GM12878 (cell line): ENCODE measurements at regions not wholly inside any gene's neighbourhood (a gene's known extent, or its start where the extent isn't known, plus 50 kb on each side); places are given as distances from the start of the nearest gene placed in this dataset.

Experiments
- ATAC-seq: fragments of 200-7000 bp; cut with Tn5 transposase; 3 replicates; pipeline ENCODE4 v1.9.1; 2020; ENCODE audit warnings: mild to moderate bottlenecking, moderate library complexity
- BruUV-seq: library from RNA; stranded (reverse); fragments of 400-500 nt; replicated peaks from 2 replicates; lab custom pipeline; 2021; lab: Mats Ljungman, UMichigan
- CTCF ChIA-PET: fragments of 300-600 bp; sonication (Branson Sonifier 250); formaldehyde crosslinking; extraction: SDS; loops from one replicate; lab custom pipeline; 2021; ENCODE audit warnings: inconsistent platforms; lab: Yijun Ruan, JAX
- POLR2A ChIA-PET: fragments of 350-600 bp; formaldehyde crosslinking; extraction: SDS; loops from one replicate; lab custom pipeline; 2021; ENCODE audit warnings: inconsistent platforms; lab: Charles Lee
- RAD21 ChIA-PET: fragments of 300-600 bp; sonication (Branson Sonifier 250); formaldehyde crosslinking; loops from one replicate; lab custom pipeline; 2023; ENCODE audit warnings: antibody characterized with exemption; ENCODE audit not compliant: unreplicated experiment; lab: Charles Lee
- SMC1A ChIA-PET: fragments of 300-600 bp; sonication (Branson Sonifier 250); formaldehyde crosslinking; loops from one replicate; lab custom pipeline; 2023; ENCODE audit not compliant: unreplicated experiment, uncharacterized antibody; lab: Charles Lee
- DNase-seq: peaks from one replicate; pipeline ENCODE4 v3.0.0-alpha.2; 2011; ENCODE audit warnings: low read depth, low spot score
- FAIRE-seq: peaks from 3 replicates; lab custom pipeline; 2011; peaks lifted over from hg19 to GRCh38; lab: Jason Lieb, UNC
- H2AFZ ChIP-seq: 2 replicates; pipeline ENCODE4 v1.6.0; 2011; ENCODE audit warnings: low read depth, low read length, control low read depth; ENCODE audit not compliant: control insufficient read depth
- H3K27ac ChIP-seq: 2 replicates; pipeline ENCODE4 v1.5.1; 2011; ENCODE audit warnings: control low read depth; ENCODE audit not compliant: control insufficient read depth, insufficient read depth
- H3K27me3 ChIP-seq, 2 experiments: replicated peaks in 1 of 2; 2 replicates each; pipeline versions ENCODE4 v1.6.0 to v1.6.1; 2011; ENCODE audit warnings: low read length in 1 of 2; ENCODE audit not compliant: control insufficient read depth in 2 of 2, insufficient read depth in 2 of 2
- H3K36me3 ChIP-seq, 2 experiments: 2 replicates each; pipeline ENCODE4 v1.5.1; 2011; ENCODE audit warnings: low read length in 1 of 2; ENCODE audit not compliant: control insufficient read depth in 2 of 2, insufficient read depth in 2 of 2
- H3K4me1 ChIP-seq: 2 replicates; pipeline ENCODE4 v1.6.1; 2011; ENCODE audit warnings: mild to moderate bottlenecking, low read length, moderate library complexity, mixed read lengths; ENCODE audit not compliant: control insufficient read depth, insufficient read depth
- H3K4me2 ChIP-seq: 2 replicates; pipeline ENCODE4 v1.6.0; 2011; ENCODE audit warnings: control low read depth; ENCODE audit not compliant: control insufficient read depth, insufficient read depth
- H3K4me3 ChIP-seq: fragments of 200-600 bp; sonication (generic); 2 replicates; pipeline ENCODE4 v1.5.1; 2016
- H3K79me2 ChIP-seq: 2 replicates; pipeline ENCODE4 v1.6.0; 2011; ENCODE audit warnings: low read length; ENCODE audit not compliant: control insufficient read depth, insufficient read depth
- H3K9ac ChIP-seq: 2 replicates; pipeline ENCODE4 v1.8.0; 2011; ENCODE audit warnings: low read length, control low read depth, mixed read lengths; ENCODE audit not compliant: control insufficient read depth, insufficient read depth
- H3K9me3 ChIP-seq: replicated peaks from 3 replicates; pipeline ENCODE4 v1.5.1; 2011; ENCODE audit warnings: mild to moderate bottlenecking, low read length; ENCODE audit not compliant: control insufficient read depth, insufficient read depth
- H4K20me1 ChIP-seq: 2 replicates; pipeline ENCODE4 v1.6.0; 2011; ENCODE audit not compliant: control insufficient read depth, insufficient read depth
- CBX3 ChIP-seq: fragments of 200-600 bp; sonication (generic); IDR thresholded peaks from 2 replicates; pipeline ENCODE4 v1.6.1; 2016; ENCODE audit warnings: low read depth, borderline replicate concordance
- ESRRA ChIP-seq: IDR thresholded peaks from 2 replicates; pipeline ENCODE4 v1.6.1; 2012; ENCODE audit warnings: mild to moderate bottlenecking, low read length, improper control_type of control experiment
- KDM1A ChIP-seq: fragments of 200-600 bp; sonication (generic); IDR thresholded peaks from 2 replicates; pipeline ENCODE4 v1.6.1; 2016; ENCODE audit warnings: borderline replicate concordance
- MTA2 ChIP-seq: fragments of 450-650 bp; IDR thresholded peaks from 2 replicates; pipeline ENCODE4 v1.6.1; 2016; ENCODE audit warnings: low read depth, mild to moderate bottlenecking, moderate library complexity
- MTA3 ChIP-seq: IDR thresholded peaks from 2 replicates; pipeline ENCODE4 v1.6.1; 2012; ENCODE audit warnings: low read length, inconsistent platforms, borderline replicate concordance
- PAX8 ChIP-seq: fragments of 450-650 bp; IDR thresholded peaks from 2 replicates; pipeline ENCODE4 v1.6.1; 2017; ENCODE audit warnings: mild to moderate bottlenecking, moderate library complexity
- SP1 ChIP-seq: IDR thresholded peaks from one replicate; pipeline ENCODE4 v1.6.1; 2011; ENCODE audit warnings: low read depth, low read length
- SREBF2 ChIP-seq: IDR thresholded peaks from 2 replicates; pipeline ENCODE4 v1.6.1; 2012; ENCODE audit warnings: mild to moderate bottlenecking, low read length
- TCF7 ChIP-seq: IDR thresholded peaks from 2 replicates; pipeline ENCODE4 v1.6.1; 2014; ENCODE audit warnings: antibody characterized with exemption, borderline replicate concordance
- YBX1 ChIP-seq: fragments of 450-650 bp; IDR thresholded peaks from 2 replicates; pipeline ENCODE4 v1.6.1; 2016; ENCODE audit warnings: antibody characterized with exemption
- ZNF24 ChIP-seq: fragments of 450-650 bp; IDR thresholded peaks from 2 replicates; pipeline ENCODE4 v1.6.1; 2017; ENCODE audit warnings: antibody characterized with exemption, mild to moderate bottlenecking
- WGBS: methylation state at CpG from one replicate; pipeline ENCODE4 v1.1.6; 2016; ENCODE audit warnings: low lambda C conversion rate; ENCODE audit not compliant: insufficient replicate concordance, insufficient coverage; ENCODE audit errors: missing lambda C conversion rate; 5-methylcytosine and 5-hydroxymethylcytosine counted together
- in situ Hi-C: fragments of 300-500 bp; cut with MboI; formaldehyde crosslinking; loops from 9 replicates; pipeline ENCODE4 v1.14.3; 2018; ENCODE audit warnings: mixed read lengths
- intact Hi-C: fragments of 100-400 bp; cut with micrococcal nuclease; formaldehyde crosslinking; loops from one replicate; pipeline ENCODE4 v1.14.2; 2022; ENCODE audit not compliant: unreplicated experiment
- TF ChIP-seq, protein P1 (sequence below): fragments of 450-650 bp; IDR thresholded peaks from 2 replicates; pipeline ENCODE4 v1.6.1; 2018; ENCODE audit warnings: borderline replicate concordance, mild to moderate bottlenecking; ENCODE audit not compliant: partially characterized antibody
- TF ChIP-seq, protein P2 (sequence below): fragments of 450-650 bp; IDR thresholded peaks from 2 replicates; pipeline ENCODE4 v1.6.1; 2017; ENCODE audit warnings: mild to moderate bottlenecking, low read depth, inconsistent platforms; ENCODE audit not compliant: poor library complexity, severe bottlenecking
- TF ChIP-seq, protein P3 (sequence below): IDR thresholded peaks from 2 replicates; pipeline ENCODE4 v1.6.1; 2012; ENCODE audit warnings: low read depth, low read length, improper control_type of control experiment
- TF ChIP-seq, protein P4 (sequence below): fragments of 450-650 bp; IDR thresholded peaks from 2 replicates; pipeline ENCODE4 v1.6.1; 2017; ENCODE audit warnings: mild to moderate bottlenecking, moderate library complexity

DNA sequence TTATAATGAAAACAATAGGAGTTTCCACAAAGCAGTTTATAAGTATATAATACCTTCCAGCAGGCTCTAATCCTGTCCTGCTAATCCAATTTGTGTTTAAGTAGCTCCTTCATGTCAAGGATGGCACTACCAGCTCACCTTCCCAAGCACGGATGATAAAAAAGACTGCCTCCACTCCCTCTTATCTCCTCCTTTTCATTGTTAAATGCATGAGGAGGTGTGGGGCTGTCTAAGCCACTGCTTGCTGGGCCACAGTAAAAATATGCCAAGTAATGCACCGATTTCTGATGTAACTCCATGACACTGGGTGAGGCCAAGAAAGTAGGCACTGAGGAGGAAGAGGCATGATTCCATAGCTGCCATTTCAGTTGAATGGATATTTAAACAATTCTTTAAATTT is 193.1 kb downstream of the ZIC5 start (continued):
- TF ChIP-seq TCF7 (no peak), ESRRA (no peak), PAX8 (no peak), MTA2 (no peak), KDM1A (no peak)
- TF ChIP-seq, protein P1, sequence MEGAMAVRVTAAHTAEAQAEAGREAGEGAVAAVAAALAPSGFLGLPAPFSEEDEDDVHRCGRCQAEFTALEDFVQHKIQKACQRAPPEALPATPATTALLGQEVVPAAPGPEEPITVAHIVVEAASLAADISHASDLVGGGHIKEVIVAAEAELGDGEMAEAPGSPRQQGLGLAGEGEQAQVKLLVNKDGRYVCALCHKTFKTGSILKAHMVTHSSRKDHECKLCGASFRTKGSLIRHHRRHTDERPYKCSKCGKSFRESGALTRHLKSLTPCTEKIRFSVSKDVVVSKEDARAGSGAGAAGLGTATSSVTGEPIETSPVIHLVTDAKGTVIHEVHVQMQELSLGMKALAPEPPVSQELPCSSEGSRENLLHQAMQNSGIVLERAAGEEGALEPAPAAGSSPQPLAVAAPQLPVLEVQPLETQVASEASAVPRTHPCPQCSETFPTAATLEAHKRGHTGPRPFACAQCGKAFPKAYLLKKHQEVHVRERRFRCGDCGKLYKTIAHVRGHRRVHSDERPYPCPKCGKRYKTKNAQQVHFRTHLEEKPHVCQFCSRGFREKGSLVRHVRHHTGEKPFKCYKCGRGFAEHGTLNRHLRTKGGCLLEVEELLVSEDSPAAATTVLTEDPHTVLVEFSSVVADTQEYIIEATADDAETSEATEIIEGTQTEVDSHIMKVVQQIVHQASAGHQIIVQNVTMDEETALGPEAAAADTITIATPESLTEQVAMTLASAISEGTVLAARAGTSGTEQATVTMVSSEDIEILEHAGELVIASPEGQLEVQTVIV: no peak

DNA sequence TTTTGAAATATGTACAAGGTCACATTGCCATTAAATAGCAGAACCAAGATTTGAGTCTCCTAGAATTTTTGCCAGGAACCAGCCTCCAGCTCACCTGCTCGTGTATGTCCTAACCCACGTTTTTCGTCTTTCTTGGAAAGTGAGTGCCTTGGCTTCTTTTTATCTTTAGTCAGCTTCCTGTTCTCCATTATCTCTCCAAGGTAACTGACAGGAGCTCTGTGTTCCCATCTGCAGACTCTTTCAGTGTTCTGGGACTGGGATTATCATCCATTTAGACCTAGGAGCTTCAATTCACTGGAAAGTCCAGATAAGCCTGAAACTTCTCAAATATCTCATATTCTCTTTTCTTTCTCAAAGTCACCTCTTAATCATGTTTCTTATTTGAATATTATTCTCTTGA is 193.7 kb downstream of the ZIC5 start:
- intact Hi-C loops: no loop called here
- Histone ChIP-seq H3K36me3 (no peaks in the 10 kb centered on the region), H3K9me3 (no peaks in the 10 kb centered on the region; the same call in 2 of the 3 replicates), H3K27me3 (no peaks in the 10 kb centered on the region), H3K9ac (no peak overlapping the region), H3K4me1 (no peaks in the 10 kb centered on the region), H2AFZ (no peak overlapping the region), H3K79me2 (no peaks in the 10 kb centered on the region), H3K4me3 (no peak overlapping the region), H3K27ac (no peak overlapping the region), H3K4me2 (no peak overlapping the region), H4K20me1 (no peaks in the 10 kb centered on the region)
- WGBS: 61% methylated on average over 3 of the region's 3 CpGs
- ATAC-seq (no peak), DNase-seq (no peak), FAIRE-seq (no peak)
- in situ Hi-C loops: no loop called here
- SMC1A ChIA-PET: no interaction called here
- CTCF ChIA-PET: no interaction called here
- RAD21 ChIA-PET: no interaction called here
- no TSS peak for BruUV-seq
- POLR2A ChIA-PET: no interaction called here
- TF ChIP-seq, protein P2, sequence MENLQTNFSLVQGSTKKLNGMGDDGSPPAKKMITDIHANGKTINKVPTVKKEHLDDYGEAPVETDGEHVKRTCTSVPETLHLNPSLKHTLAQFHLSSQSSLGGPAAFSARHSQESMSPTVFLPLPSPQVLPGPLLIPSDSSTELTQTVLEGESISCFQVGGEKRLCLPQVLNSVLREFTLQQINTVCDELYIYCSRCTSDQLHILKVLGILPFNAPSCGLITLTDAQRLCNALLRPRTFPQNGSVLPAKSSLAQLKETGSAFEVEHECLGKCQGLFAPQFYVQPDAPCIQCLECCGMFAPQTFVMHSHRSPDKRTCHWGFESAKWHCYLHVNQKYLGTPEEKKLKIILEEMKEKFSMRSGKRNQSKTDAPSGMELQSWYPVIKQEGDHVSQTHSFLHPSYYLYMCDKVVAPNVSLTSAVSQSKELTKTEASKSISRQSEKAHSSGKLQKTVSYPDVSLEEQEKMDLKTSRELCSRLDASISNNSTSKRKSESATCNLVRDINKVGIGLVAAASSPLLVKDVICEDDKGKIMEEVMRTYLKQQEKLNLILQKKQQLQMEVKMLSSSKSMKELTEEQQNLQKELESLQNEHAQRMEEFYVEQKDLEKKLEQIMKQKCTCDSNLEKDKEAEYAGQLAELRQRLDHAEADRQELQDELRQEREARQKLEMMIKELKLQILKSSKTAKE: no peak
- no peak for TF ChIP-seq CBX3
- no peak for TF ChIP-seq SP1
- TF ChIP-seq YBX1: no peak
- no peak for TF ChIP-seq MTA3
- TF ChIP-seq ZNF24: no peak
- TF ChIP-seq SREBF2: no peak
- TF ChIP-seq, protein P3, sequence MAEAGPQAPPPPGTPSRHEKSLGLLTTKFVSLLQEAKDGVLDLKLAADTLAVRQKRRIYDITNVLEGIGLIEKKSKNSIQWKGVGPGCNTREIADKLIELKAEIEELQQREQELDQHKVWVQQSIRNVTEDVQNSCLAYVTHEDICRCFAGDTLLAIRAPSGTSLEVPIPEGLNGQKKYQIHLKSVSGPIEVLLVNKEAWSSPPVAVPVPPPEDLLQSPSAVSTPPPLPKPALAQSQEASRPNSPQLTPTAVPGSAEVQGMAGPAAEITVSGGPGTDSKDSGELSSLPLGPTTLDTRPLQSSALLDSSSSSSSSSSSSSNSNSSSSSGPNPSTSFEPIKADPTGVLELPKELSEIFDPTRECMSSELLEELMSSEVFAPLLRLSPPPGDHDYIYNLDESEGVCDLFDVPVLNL: no peak
- TF ChIP-seq, protein P4, sequence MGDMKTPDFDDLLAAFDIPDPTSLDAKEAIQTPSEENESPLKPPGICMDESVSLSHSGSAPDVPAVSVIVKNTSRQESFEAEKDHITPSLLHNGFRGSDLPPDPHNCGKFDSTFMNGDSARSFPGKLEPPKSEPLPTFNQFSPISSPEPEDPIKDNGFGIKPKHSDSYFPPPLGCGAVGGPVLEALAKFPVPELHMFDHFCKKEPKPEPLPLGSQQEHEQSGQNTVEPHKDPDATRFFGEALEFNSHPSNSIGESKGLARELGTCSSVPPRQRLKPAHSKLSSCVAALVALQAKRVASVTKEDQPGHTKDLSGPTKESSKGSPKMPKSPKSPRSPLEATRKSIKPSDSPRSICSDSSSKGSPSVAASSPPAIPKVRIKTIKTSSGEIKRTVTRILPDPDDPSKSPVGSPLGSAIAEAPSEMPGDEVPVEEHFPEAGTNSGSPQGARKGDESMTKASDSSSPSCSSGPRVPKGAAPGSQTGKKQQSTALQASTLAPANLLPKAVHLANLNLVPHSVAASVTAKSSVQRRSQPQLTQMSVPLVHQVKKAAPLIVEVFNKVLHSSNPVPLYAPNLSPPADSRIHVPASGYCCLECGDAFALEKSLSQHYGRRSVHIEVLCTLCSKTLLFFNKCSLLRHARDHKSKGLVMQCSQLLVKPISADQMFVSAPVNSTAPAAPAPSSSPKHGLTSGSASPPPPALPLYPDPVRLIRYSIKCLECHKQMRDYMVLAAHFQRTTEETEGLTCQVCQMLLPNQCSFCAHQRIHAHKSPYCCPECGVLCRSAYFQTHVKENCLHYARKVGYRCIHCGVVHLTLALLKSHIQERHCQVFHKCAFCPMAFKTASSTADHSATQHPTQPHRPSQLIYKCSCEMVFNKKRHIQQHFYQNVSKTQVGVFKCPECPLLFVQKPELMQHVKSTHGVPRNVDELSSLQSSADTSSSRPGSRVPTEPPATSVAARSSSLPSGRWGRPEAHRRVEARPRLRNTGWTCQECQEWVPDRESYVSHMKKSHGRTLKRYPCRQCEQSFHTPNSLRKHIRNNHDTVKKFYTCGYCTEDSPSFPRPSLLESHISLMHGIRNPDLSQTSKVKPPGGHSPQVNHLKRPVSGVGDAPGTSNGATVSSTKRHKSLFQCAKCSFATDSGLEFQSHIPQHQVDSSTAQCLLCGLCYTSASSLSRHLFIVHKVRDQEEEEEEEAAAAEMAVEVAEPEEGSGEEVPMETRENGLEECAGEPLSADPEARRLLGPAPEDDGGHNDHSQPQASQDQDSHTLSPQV: no peak
